GM23338 (cell line): ENCODE measurements at regions not wholly inside any gene's neighbourhood (a gene's known extent, or its start where the extent isn't known, plus 50 kb on each side); places are given as distances from the start of the nearest gene placed in this dataset.

Source experiments
- ATAC-seq: fragments of 200-7000 bp; cut with Tn5 transposase; 3 replicates; pipeline ENCODE4 v1.9.1; 2020
- DNase-seq: peaks from one replicate; pipeline ENCODE4 v3.0.0-alpha.2; 2015; ENCODE audit warnings: low spot score
- H2AFZ ChIP-seq: fragments of 200-600 bp; sonication (generic); 2 replicates; pipeline ENCODE4 v1.8.0; 2016; ENCODE audit warnings: antibody characterized with exemption, mild to moderate bottlenecking, moderate library complexity
- H3F3A ChIP-seq: fragments of 200-600 bp; sonication (generic); replicated peaks from 2 replicates; pipeline ENCODE4 v1.8.0; 2017; ENCODE audit warnings: antibody characterized with exemption, mixed run types, low read depth
- H3K27ac ChIP-seq: fragments of 200-600 bp; sonication (generic); 2 replicates; pipeline ENCODE4 v1.6.1; 2016; ENCODE audit warnings: low read depth
- H3K27me3 ChIP-seq: fragments of 200-600 bp; sonication (generic); 2 replicates; pipeline ENCODE4 v1.8.0; 2016; ENCODE audit warnings: mild to moderate bottlenecking, mixed run types, moderate library complexity; ENCODE audit not compliant: insufficient read depth
- H3K36me3 ChIP-seq: fragments of 200-600 bp; sonication (generic); 2 replicates; pipeline ENCODE4 v1.8.0; 2016; ENCODE audit warnings: mild to moderate bottlenecking; ENCODE audit not compliant: insufficient read depth
- H3K4me1 ChIP-seq: fragments of 200-600 bp; sonication (generic); 2 replicates; pipeline ENCODE4 v1.8.0; 2016; ENCODE audit warnings: mild to moderate bottlenecking, moderate library complexity; ENCODE audit not compliant: insufficient read depth
- H3K4me2 ChIP-seq: fragments of 200-600 bp; sonication (generic); 2 replicates; pipeline ENCODE4 v1.7.1; 2017; ENCODE audit warnings: mixed run types
- H3K4me3 ChIP-seq: fragments of 200-600 bp; sonication (generic); 2 replicates; pipeline ENCODE4 v1.6.1; 2016; ENCODE audit warnings: mixed run types
- H3K79me2 ChIP-seq: fragments of 200-600 bp; sonication (generic); replicated peaks from 2 replicates; pipeline ENCODE4 v1.8.0; 2017; ENCODE audit warnings: mild to moderate bottlenecking; ENCODE audit not compliant: insufficient read depth
- H3K9me2 ChIP-seq: fragments of 200-600 bp; sonication (generic); 2 replicates; pipeline ENCODE4 v1.8.0; 2017; ENCODE audit not compliant: insufficient read depth
- H4K20me1 ChIP-seq: fragments of 200-600 bp; sonication (generic); replicated peaks from 2 replicates; pipeline ENCODE4 v1.8.0; 2017; ENCODE audit warnings: mild to moderate bottlenecking; ENCODE audit not compliant: insufficient read depth
- H3K27ac Mint-ChIP-seq: 2 replicates; pipeline ENCODE4 v1.8.0; 2020; ENCODE audit warnings: inconsistent platforms, mild to moderate bottlenecking, moderate library complexity, mixed read lengths
- H3K27me3 Mint-ChIP-seq: 3 replicates; pipeline ENCODE4 v1.8.0; 2022; ENCODE audit warnings: low read depth, mild to moderate bottlenecking, moderate library complexity, mixed read lengths, inconsistent platforms; ENCODE audit not compliant: insufficient read depth, poor library complexity
- H3K36me3 Mint-ChIP-seq: 3 replicates; pipeline ENCODE4 v1.8.0; 2021; ENCODE audit warnings: low read depth, mild to moderate bottlenecking, inconsistent platforms, moderate library complexity, mixed read lengths
- H3K4me1 Mint-ChIP-seq: 3 replicates; pipeline ENCODE4 v1.8.0; 2020; ENCODE audit warnings: mild to moderate bottlenecking, inconsistent platforms, mixed read lengths
- H3K4me3 Mint-ChIP-seq: 3 replicates; pipeline ENCODE4 v1.8.0; 2021; ENCODE audit warnings: moderate library complexity, mild to moderate bottlenecking, inconsistent platforms, mixed read lengths
- H3K9me3 Mint-ChIP-seq: 3 replicates; pipeline ENCODE4 v1.8.0; 2020; ENCODE audit warnings: moderate library complexity, mild to moderate bottlenecking, inconsistent platforms, mixed read lengths
- CREB1 ChIP-seq: fragments of 250-450 bp; sonication (Bioruptor Pico); IDR thresholded peaks from 2 replicates; pipeline ENCODE4 v1.5.0; 2020; ENCODE audit warnings: low read depth, mild to moderate bottlenecking, moderate library complexity
- EZH2 ChIP-seq: fragments of 200-600 bp; sonication (generic); IDR thresholded peaks from one replicate; pipeline ENCODE4 v1.8.0; 2017; ENCODE audit warnings: antibody characterized with exemption, mild to moderate bottlenecking, low read depth; ENCODE audit not compliant: unreplicated experiment
- EZH2phosphoT487 ChIP-seq: fragments of 200-600 bp; sonication (generic); IDR thresholded peaks from one replicate; pipeline ENCODE4 v1.8.1; 2018; ENCODE audit warnings: antibody characterized with exemption; ENCODE audit not compliant: unreplicated experiment
- NANOG ChIP-seq: IDR thresholded peaks from 2 replicates; pipeline ENCODE4 v1.6.1; 2016; ENCODE audit warnings: antibody characterized with exemption, borderline replicate concordance
- POLR2AphosphoS5 ChIP-seq: IDR thresholded peaks from 2 replicates; pipeline ENCODE4 v1.6.1; 2016; ENCODE audit warnings: antibody characterized with exemption, low read depth
- STAT1 ChIP-seq: IDR thresholded peaks from one replicate; pipeline ENCODE4 v1.6.1; 2016; ENCODE audit warnings: antibody characterized with exemption; ENCODE audit not compliant: unreplicated experiment
- ZNF114 ChIP-seq: fragments of 250-450 bp; sonication (Bioruptor Pico); IDR thresholded peaks from 2 replicates; pipeline ENCODE4 v1.5.0; 2020; ENCODE audit warnings: mild to moderate bottlenecking, moderate library complexity
- ZNF331 ChIP-seq: fragments of 250-450 bp; sonication (Bioruptor Pico); IDR thresholded peaks from 2 replicates; pipeline ENCODE4 v1.5.0; 2020; ENCODE audit warnings: low read depth, mild to moderate bottlenecking, moderate library complexity
- TF ChIP-seq, protein P1 (sequence below), 2 experiments: fragments of 200-600 bp in 1 of 2; sonication (generic) in 1 of 2; conservative IDR thresholded peaks; 2 replicates each; pipeline versions ENCODE4 v1.5.1 to v1.6.1; 2016 to 2017; ENCODE audit warnings: antibody characterized with exemption in 2 of 2, low read depth in 2 of 2, mild to moderate bottlenecking in 2 of 2, moderate library complexity in 1 of 2
- TF ChIP-seq, protein P2 (sequence below): fragments of 250-450 bp; sonication (Bioruptor Pico); IDR thresholded peaks from 2 replicates; pipeline ENCODE4 v1.5.0; 2020; ENCODE audit warnings: mild to moderate bottlenecking, moderate library complexity
- TF ChIP-seq, protein P3 (sequence below): IDR thresholded peaks from one replicate; pipeline ENCODE4 v1.6.1; 2018; ENCODE audit warnings: antibody characterized with exemption; ENCODE audit not compliant: unreplicated experiment

DNA sequence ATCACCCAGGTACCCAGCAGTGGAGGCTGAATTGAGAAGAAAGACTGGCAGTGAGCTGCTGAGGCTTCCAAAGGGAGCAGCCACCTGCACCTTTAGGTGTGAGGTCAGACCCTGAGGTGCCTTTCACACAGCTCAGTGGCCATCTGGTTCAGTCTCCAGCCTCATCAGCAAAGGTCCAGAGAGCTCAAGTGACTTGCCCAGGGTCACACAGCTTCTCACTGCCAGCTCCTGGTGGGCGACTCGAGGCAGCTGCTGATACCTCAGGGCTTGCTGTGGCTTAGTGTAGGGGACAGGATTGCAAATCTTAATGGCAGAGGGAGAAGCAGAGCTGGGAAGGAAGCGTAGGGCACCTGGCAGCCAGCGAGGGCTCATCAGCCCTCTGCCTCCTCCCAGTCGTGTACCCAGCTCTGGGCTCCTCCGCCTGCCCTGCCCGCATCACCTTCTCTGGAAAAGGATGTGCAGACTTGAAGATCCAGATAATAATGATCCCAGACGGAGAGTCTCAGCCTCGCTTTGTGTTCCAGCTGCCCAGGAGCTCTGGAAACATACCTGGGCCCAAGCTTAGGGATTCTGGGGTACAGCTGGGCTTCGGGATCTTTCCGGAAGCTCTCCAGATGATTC is 165.3 kb upstream of the GSE1 start:
- TF ChIP-seq, protein P1, sequence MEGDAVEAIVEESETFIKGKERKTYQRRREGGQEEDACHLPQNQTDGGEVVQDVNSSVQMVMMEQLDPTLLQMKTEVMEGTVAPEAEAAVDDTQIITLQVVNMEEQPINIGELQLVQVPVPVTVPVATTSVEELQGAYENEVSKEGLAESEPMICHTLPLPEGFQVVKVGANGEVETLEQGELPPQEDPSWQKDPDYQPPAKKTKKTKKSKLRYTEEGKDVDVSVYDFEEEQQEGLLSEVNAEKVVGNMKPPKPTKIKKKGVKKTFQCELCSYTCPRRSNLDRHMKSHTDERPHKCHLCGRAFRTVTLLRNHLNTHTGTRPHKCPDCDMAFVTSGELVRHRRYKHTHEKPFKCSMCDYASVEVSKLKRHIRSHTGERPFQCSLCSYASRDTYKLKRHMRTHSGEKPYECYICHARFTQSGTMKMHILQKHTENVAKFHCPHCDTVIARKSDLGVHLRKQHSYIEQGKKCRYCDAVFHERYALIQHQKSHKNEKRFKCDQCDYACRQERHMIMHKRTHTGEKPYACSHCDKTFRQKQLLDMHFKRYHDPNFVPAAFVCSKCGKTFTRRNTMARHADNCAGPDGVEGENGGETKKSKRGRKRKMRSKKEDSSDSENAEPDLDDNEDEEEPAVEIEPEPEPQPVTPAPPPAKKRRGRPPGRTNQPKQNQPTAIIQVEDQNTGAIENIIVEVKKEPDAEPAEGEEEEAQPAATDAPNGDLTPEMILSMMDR (conservative IDR thresholded peaks at IDR 0.05; ENCODE audit: low read depth in 2 of 2): no peak
- TF ChIP-seq NANOG: no peak
- no peak for TF ChIP-seq ZNF114
- TF ChIP-seq, protein P2, sequence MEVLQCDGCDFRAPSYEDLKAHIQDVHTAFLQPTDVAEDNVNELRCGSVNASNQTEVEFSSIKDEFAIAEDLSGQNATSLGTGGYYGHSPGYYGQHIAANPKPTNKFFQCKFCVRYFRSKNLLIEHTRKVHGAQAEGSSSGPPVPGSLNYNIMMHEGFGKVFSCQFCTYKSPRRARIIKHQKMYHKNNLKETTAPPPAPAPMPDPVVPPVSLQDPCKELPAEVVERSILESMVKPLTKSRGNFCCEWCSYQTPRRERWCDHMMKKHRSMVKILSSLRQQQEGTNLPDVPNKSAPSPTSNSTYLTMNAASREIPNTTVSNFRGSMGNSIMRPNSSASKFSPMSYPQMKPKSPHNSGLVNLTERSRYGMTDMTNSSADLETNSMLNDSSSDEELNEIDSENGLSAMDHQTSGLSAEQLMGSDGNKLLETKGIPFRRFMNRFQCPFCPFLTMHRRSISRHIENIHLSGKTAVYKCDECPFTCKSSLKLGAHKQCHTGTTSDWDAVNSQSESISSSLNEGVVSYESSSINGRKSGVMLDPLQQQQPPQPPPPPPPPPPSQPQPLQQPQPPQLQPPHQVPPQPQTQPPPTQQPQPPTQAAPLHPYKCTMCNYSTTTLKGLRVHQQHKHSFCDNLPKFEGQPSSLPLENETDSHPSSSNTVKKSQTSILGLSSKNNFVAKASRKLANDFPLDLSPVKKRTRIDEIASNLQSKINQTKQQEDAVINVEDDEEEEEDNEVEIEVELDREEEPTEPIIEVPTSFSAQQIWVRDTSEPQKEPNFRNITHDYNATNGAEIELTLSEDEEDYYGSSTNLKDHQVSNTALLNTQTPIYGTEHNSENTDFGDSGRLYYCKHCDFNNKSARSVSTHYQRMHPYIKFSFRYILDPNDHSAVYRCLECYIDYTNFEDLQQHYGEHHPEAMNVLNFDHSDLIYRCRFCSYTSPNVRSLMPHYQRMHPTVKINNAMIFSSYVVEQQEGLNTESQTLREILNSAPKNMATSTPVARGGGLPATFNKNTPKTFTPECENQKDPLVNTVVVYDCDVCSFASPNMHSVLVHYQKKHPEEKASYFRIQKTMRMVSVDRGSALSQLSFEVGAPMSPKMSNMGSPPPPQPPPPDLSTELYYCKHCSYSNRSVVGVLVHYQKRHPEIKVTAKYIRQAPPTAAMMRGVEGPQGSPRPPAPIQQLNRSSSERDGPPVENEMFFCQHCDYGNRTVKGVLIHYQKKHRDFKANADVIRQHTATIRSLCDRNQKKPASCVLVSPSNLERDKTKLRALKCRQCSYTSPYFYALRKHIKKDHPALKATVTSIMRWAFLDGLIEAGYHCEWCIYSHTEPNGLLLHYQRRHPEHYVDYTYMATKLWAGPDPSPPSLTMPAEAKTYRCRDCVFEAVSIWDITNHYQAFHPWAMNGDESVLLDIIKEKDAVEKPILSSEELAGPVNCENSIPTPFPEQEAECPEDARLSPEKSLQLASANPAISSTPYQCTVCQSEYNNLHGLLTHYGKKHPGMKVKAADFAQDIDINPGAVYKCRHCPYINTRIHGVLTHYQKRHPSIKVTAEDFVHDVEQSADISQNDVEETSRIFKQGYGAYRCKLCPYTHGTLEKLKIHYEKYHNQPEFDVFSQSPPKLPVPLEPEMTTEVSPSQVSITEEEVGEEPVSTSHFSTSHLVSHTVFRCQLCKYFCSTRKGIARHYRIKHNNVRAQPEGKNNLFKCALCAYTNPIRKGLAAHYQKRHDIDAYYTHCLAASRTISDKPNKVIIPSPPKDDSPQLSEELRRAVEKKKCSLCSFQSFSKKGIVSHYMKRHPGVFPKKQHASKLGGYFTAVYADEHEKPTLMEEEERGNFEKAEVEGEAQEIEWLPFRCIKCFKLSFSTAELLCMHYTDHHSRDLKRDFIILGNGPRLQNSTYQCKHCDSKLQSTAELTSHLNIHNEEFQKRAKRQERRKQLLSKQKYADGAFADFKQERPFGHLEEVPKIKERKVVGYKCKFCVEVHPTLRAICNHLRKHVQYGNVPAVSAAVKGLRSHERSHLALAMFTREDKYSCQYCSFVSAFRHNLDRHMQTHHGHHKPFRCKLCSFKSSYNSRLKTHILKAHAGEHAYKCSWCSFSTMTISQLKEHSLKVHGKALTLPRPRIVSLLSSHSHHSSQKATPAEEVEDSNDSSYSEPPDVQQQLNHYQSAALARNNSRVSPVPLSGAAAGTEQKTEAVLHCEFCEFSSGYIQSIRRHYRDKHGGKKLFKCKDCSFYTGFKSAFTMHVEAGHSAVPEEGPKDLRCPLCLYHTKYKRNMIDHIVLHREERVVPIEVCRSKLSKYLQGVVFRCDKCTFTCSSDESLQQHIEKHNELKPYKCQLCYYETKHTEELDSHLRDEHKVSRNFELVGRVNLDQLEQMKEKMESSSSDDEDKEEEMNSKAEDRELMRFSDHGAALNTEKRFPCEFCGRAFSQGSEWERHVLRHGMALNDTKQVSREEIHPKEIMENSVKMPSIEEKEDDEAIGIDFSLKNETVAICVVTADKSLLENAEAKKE (CRISPR knock-in tag): no peak
- TF ChIP-seq CREB1 (CRISPR knock-in tag): no peak
- TF ChIP-seq, protein P3, sequence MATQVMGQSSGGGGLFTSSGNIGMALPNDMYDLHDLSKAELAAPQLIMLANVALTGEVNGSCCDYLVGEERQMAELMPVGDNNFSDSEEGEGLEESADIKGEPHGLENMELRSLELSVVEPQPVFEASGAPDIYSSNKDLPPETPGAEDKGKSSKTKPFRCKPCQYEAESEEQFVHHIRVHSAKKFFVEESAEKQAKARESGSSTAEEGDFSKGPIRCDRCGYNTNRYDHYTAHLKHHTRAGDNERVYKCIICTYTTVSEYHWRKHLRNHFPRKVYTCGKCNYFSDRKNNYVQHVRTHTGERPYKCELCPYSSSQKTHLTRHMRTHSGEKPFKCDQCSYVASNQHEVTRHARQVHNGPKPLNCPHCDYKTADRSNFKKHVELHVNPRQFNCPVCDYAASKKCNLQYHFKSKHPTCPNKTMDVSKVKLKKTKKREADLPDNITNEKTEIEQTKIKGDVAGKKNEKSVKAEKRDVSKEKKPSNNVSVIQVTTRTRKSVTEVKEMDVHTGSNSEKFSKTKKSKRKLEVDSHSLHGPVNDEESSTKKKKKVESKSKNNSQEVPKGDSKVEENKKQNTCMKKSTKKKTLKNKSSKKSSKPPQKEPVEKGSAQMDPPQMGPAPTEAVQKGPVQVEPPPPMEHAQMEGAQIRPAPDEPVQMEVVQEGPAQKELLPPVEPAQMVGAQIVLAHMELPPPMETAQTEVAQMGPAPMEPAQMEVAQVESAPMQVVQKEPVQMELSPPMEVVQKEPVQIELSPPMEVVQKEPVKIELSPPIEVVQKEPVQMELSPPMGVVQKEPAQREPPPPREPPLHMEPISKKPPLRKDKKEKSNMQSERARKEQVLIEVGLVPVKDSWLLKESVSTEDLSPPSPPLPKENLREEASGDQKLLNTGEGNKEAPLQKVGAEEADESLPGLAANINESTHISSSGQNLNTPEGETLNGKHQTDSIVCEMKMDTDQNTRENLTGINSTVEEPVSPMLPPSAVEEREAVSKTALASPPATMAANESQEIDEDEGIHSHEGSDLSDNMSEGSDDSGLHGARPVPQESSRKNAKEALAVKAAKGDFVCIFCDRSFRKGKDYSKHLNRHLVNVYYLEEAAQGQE: no peak
- no peak for TF ChIP-seq EZH2
- TF ChIP-seq ZNF331: no peak
- TF ChIP-seq STAT1: no peak
- no peak for TF ChIP-seq POLR2AphosphoS5
- TF ChIP-seq EZH2phosphoT487: no peak
- Histone ChIP-seq H3K4me1 (peaks cover 4% of the 10 kb centered on the region; the same call in 1 of the 2 replicates), H3K36me3 (no peaks in the 10 kb centered on the region), H2AFZ (no peak overlapping the region), H4K20me1 (no peaks in the 10 kb centered on the region), H3K4me3 (no peak overlapping the region), H3K27me3 (no peaks in the 10 kb centered on the region), H3K27ac (no peak overlapping the region), H3F3A (no peaks in the 10 kb centered on the region), H3K79me2 (no peaks in the 10 kb centered on the region), H3K9me2 (no peaks in the 10 kb centered on the region), H3K4me2 (no peak overlapping the region)
- no peak for ATAC-seq
- no peak for DNase-seq
- Mint-ChIP-seq H3K36me3 (no peaks in the 10 kb centered on the region), H3K4me1 (peaks cover 28% of the 10 kb centered on the region), H3K4me3 (no peak overlapping the region), H3K27me3 (peaks cover 33% of the 10 kb centered on the region), H3K9me3 (no peaks in the 10 kb centered on the region), H3K27ac (no peak overlapping the region)
